GM12891 (cell line): ENCODE measurements at regions not wholly inside any gene's neighbourhood (a gene's known extent, or its start where the extent isn't known, plus 50 kb on each side); places are given as distances from the start of the nearest gene placed in this dataset.

Source experiments
- POLR2A ChIP-seq: IDR thresholded peaks from 2 replicates; pipeline ENCODE4 v1.6.1; 2011; ENCODE audit warnings: low read depth, low read length, control low read depth
- POLR2AphosphoS5 ChIP-seq: IDR thresholded peaks from 2 replicates; pipeline ENCODE4 v1.6.1; 2011; ENCODE audit warnings: low read depth, low read length, control low read depth
- TAF1 ChIP-seq: IDR thresholded peaks from 2 replicates; pipeline ENCODE4 v1.6.1; 2011; ENCODE audit warnings: low read depth, low read length, control low read depth

- TF ChIP-seq POLR2AphosphoS5 (no peak), POLR2A (no peak), TAF1 (no peak)
Measured at GRCh38 chr1:59076612-59077011, 220.3 kb upstream of the FGGY start.
